HepG2 (cell line): ENCODE measurements at regions not wholly inside any gene's neighbourhood (a gene's known extent, or its start where the extent isn't known, plus 50 kb on each side); places are given as distances from the start of the nearest gene placed in this dataset.

Source experiments
- ATAC-seq: fragments of 200-7000 bp; cut with Tn5 transposase; 3 replicates; pipeline ENCODE4 v1.9.1; 2020; ENCODE audit warnings: mild to moderate bottlenecking, moderate library complexity
- BruUV-seq: library from RNA; stranded (reverse); fragments of 400-500 nt; replicated peaks from 2 replicates; lab custom pipeline; 2021; lab: Mats Ljungman, UMichigan
- CTCF ChIA-PET: fragments of 300-600 bp; formaldehyde crosslinking; extraction: SDS; loops from one replicate; lab custom pipeline; 2021; ENCODE audit warnings: low total read pairs, inconsistent platforms, low intra/inter-chr PET ratio; lab: Yijun Ruan, JAX
- POLR2A ChIA-PET: fragments of 350-600 bp; sonication (Branson Sonifier 250); formaldehyde crosslinking; loops from one replicate; lab custom pipeline; 2020; ENCODE audit warnings: antibody characterized with exemption, inconsistent platforms; lab: Yijun Ruan, JAX
- DNase-seq: peaks from one replicate; pipeline ENCODE4 v3.0.0-alpha.2; 2015; ENCODE audit warnings: low spot score
- FAIRE-seq: peaks from 3 replicates; lab custom pipeline; 2011; peaks lifted over from hg19 to GRCh38; lab: Jason Lieb, UNC
- H2AFZ ChIP-seq: one replicate; pipeline ENCODE4 v1.6.1; 2011; ENCODE audit warnings: low read length, inconsistent platforms
- H3K27ac ChIP-seq: fragments of 300-600 bp; 3 replicates; pipeline ENCODE4 v1.8.0; 2011; ENCODE audit warnings: mixed run types, mild to moderate bottlenecking, mixed read lengths, low read length, inconsistent platforms; ENCODE audit not compliant: insufficient read depth; ENCODE audit errors: extremely low read length
- H3K27me3 ChIP-seq, 2 experiments: fragments of 200-600 bp in 1 of 2; 2 replicates in 1 of 2; 3 replicates in 1 of 2; pipeline versions ENCODE4 v1.6.0 to v1.8.0; 2011; ENCODE audit warnings: low read length in 2 of 2, mild to moderate bottlenecking in 2 of 2, moderate library complexity in 2 of 2, inconsistent platforms in 1 of 2; ENCODE audit not compliant: insufficient read depth in 2 of 2, control insufficient read depth in 1 of 2
- H3K36me3 ChIP-seq, 2 experiments: fragments of 200-600 bp in 1 of 2; replicated peaks in 1 of 2; 2 replicates in 1 of 2; 3 replicates in 1 of 2; pipeline versions ENCODE4 v1.5.1 to v1.8.0; 2011; ENCODE audit warnings: low read length in 2 of 2, inconsistent platforms in 1 of 2; ENCODE audit not compliant: insufficient read depth in 2 of 2, control insufficient read depth in 1 of 2
- H3K4me1 ChIP-seq: 2 replicates; pipeline ENCODE4 v1.5.1; 2012; ENCODE audit warnings: low read length, inconsistent platforms; ENCODE audit not compliant: insufficient read depth
- H3K4me2 ChIP-seq: 2 replicates; pipeline ENCODE4 v1.6.0; 2011; ENCODE audit warnings: low read depth, low read length, inconsistent platforms
- H3K4me3 ChIP-seq, 3 experiments: fragments of 200-600 bp in 1 of 3; sonication (generic), shearing (Covaris generic) in 1 of 3; replicated peaks in 1 of 3; 2 replicates each; pipeline ENCODE4 v1.5.1; 2011 to 2016; ENCODE audit warnings: low read length in 3 of 3, inconsistent platforms in 2 of 3, low read depth in 2 of 3, mild to moderate bottlenecking in 2 of 3, control low read depth in 1 of 3, mixed read lengths in 1 of 3; ENCODE audit not compliant: insufficient read depth in 1 of 3
- H3K79me2 ChIP-seq: one replicate; pipeline ENCODE4 v1.6.1; 2011; ENCODE audit warnings: low read length, inconsistent platforms; ENCODE audit not compliant: insufficient read depth
- H3K9ac ChIP-seq: 2 replicates; pipeline ENCODE4 v1.6.0; 2011; ENCODE audit warnings: mild to moderate bottlenecking, low read depth, low read length, inconsistent platforms; ENCODE audit not compliant: insufficient read depth
- H3K9me3 ChIP-seq: 2 replicates; pipeline ENCODE4 v1.5.1; 2012; ENCODE audit warnings: mild to moderate bottlenecking, low read length
- H4K20me1 ChIP-seq: 2 replicates; pipeline ENCODE4 v1.6.0; 2011; ENCODE audit warnings: inconsistent platforms, mild to moderate bottlenecking, low read length, moderate library complexity; ENCODE audit not compliant: insufficient read depth
- ELF3 ChIP-seq: IDR thresholded peaks from 2 replicates; pipeline ENCODE4 v1.6.1; 2016; ENCODE audit warnings: missing genetic modification reagents, missing compliant biosample characterization
- HES4 ChIP-seq: sonication (generic); formaldehyde crosslinking; IDR thresholded peaks from 2 replicates; pipeline ENCODE4 v1.9.0; 2021; ENCODE audit warnings: mild to moderate bottlenecking, missing genetic modification reagents, borderline replicate concordance
- SMC3 ChIP-seq: IDR thresholded peaks from 2 replicates; pipeline ENCODE4 v1.6.1; 2011; ENCODE audit warnings: low read length, improper control_type of control experiment
- TCF7 ChIP-seq: sonication (generic); IDR thresholded peaks from 2 replicates; pipeline ENCODE4 v1.6.1; 2016; ENCODE audit warnings: antibody characterized with exemption, low read depth
- ZBTB39 ChIP-seq: sonication (generic); formaldehyde crosslinking; IDR thresholded peaks from 2 replicates; pipeline ENCODE4 v1.5.0; 2020; ENCODE audit warnings: missing genetic modification reagents
- ZC3H4 ChIP-seq: sonication (generic); formaldehyde crosslinking; IDR thresholded peaks from 2 replicates; pipeline ENCODE4 v1.4.0; 2020; ENCODE audit warnings: missing genetic modification reagents, borderline replicate concordance
- ZNF367 ChIP-seq: sonication (generic); formaldehyde crosslinking; IDR thresholded peaks from 2 replicates; pipeline ENCODE4 v1.4.0; 2020; ENCODE audit warnings: missing genetic modification reagents, borderline replicate concordance
- ZNF446 ChIP-seq: sonication (generic); formaldehyde crosslinking; IDR thresholded peaks from 2 replicates; pipeline ENCODE4 v1.5.0; 2020; ENCODE audit warnings: mild to moderate bottlenecking, missing genetic modification reagents
- ZNF609 ChIP-seq: sonication (generic); formaldehyde crosslinking; IDR thresholded peaks from 2 replicates; pipeline ENCODE4 v1.4.0; 2020; ENCODE audit warnings: mild to moderate bottlenecking, missing genetic modification reagents, borderline replicate concordance
- ZNF7 ChIP-seq: IDR thresholded peaks from 2 replicates; pipeline ENCODE4 v1.6.1; 2016; ENCODE audit warnings: missing biosample characterization, missing genetic modification reagents
- ZNF790 ChIP-seq: sonication (generic); formaldehyde crosslinking; IDR thresholded peaks from 2 replicates; pipeline ENCODE4 v1.8.0; 2022; ENCODE audit warnings: missing genetic modification reagents, mild to moderate bottlenecking, borderline replicate concordance
- WGBS: methylation state at CpG from one replicate; pipeline ENCODE4 v1.1.6; 2017; ENCODE audit warnings: low lambda C conversion rate; 5-methylcytosine and 5-hydroxymethylcytosine counted together
- in situ Hi-C: cut with HindIII; loops from 2 replicates; pipeline ENCODE4 v1.10.0; 2017; ENCODE audit warnings: low pct_unique_long_range_greater_than_20kb; ENCODE audit not compliant: extremely low pct_ligation_motif_present
- intact Hi-C: fragments of 100-400 bp; cut with micrococcal nuclease; formaldehyde crosslinking; loops from one replicate; pipeline ENCODE4 v1.10.0; 2022; ENCODE audit not compliant: unreplicated experiment

- BruUV-seq = no TSS peak
- H3K27ac ChIP-seq = no peak overlapping the region
- DNase-seq (peak; percentile 8), ATAC-seq (peak; percentile 86), FAIRE-seq (no peak)
- H3K27me3 ChIP-seq = no peaks in the 10 kb centered on the region
- no peaks in the 10 kb centered on the region for H3K4me1 ChIP-seq
- H3K36me3 ChIP-seq = no peaks in the 10 kb centered on the region
- H2AFZ ChIP-seq = no peak overlapping the region
- H3K79me2 ChIP-seq = no peaks in the 10 kb centered on the region
- H3K9ac ChIP-seq = no peak overlapping the region
- no peak for TF ChIP-seq ZC3H4 (CRISPR knock-in tag)
- peak; percentile 5; the same call in 1 of the 2 replicates for TF ChIP-seq SMC3
- TF ChIP-seq ELF3 (CRISPR knock-in tag) = 0 out of 2 replicates have a peak, but pooled peaks have one; percentile 18
- 0% methylated on average over 1 of the region's 1 CpG for WGBS
- in situ Hi-C loops = no loop called here
- H3K4me3 ChIP-seq = no peak overlapping the region
- ChIA-PET POLR2A (no interaction called here), CTCF (no interaction called here)
- intact Hi-C loops = no loop called here
- H3K9me3 ChIP-seq = no peaks in the 10 kb centered on the region
- H4K20me1 ChIP-seq = no peaks in the 10 kb centered on the region
- no peak overlapping the region for H3K4me2 ChIP-seq
These were observed 786.1 kb upstream of the AADAT start for GRCh38 chr4:170875868-170876267.

GRCh38 chr4:170872794-170873193, 783.0 kb upstream of the AADAT start:
- FAIRE-seq (no peak), DNase-seq (no peak), ATAC-seq (no peak)
- Histone ChIP-seq H3K4me1 (no peaks in the 10 kb centered on the region), H2AFZ (no peak overlapping the region), H4K20me1 (no peaks in the 10 kb centered on the region), H3K27me3 (no peaks in the 10 kb centered on the region), H3K79me2 (no peaks in the 10 kb centered on the region), H3K36me3 (no peaks in the 10 kb centered on the region), H3K9me3 (no peaks in the 10 kb centered on the region), H3K4me2 (no peak overlapping the region), H3K27ac (no peak overlapping the region), H3K4me3 (no peak overlapping the region), H3K9ac (no peak overlapping the region)
- ChIA-PET POLR2A (no interaction called here), CTCF (no interaction called here)
- in situ Hi-C loops = no loop called here
- BruUV-seq = no TSS peak
- intact Hi-C loops = no loop called here
- TF ChIP-seq ZNF446 (no peak), TCF7 (no peak), ZNF7 (no peak), ZNF367 (CRISPR knock-in tag) (no peak), HES4 (CRISPR knock-in tag) (no peak), ZBTB39 (CRISPR knock-in tag) (no peak), ZNF790 (CRISPR knock-in tag) (no peak), ZNF609 (CRISPR knock-in tag) (no peak)
